HEK293 (cell line): ENCODE measurements at regions not wholly inside any gene's neighbourhood (a gene's known extent, or its start where the extent isn't known, plus 50 kb on each side); places are given as distances from the start of the nearest gene placed in this dataset.

Experiments used
- CTCF ChIA-PET: fragments of 350-600 bp; formaldehyde crosslinking; extraction: SDS; loops from one replicate; lab custom pipeline; 2021; ENCODE audit warnings: antibody characterized with exemption; lab: Yijun Ruan, JAX
- POLR2A ChIA-PET: fragments of 300-600 bp; formaldehyde crosslinking; extraction: SDS; loops from one replicate; lab custom pipeline; 2020; ENCODE audit warnings: antibody characterized with exemption, inconsistent platforms; lab: Yijun Ruan, JAX
- H3K27ac ChIP-seq: fragments of 200-500 bp; sonication (Bioruptor generic); 2 replicates; pipeline ENCODE4 v1.5.1; 2014; ENCODE audit warnings: low read depth, low read length, control low read depth, inconsistent platforms; ENCODE audit errors: extremely low read depth
- H3K36me3 ChIP-seq, 2 experiments: fragments of 200-500 bp in 1 of 2; sonication (Bioruptor generic) in 1 of 2; 1 replicate in 1 of 2; 2 replicates in 1 of 2; pipeline ENCODE4 v1.5.1; 2014 to 2017; ENCODE audit warnings: inconsistent platforms in 2 of 2, low read length in 2 of 2; ENCODE audit not compliant: control insufficient read depth in 2 of 2, insufficient read depth in 1 of 2
- H3K4me1 ChIP-seq: fragments of 200-500 bp; sonication (Bioruptor generic); 2 replicates; pipeline ENCODE4 v1.5.1; 2014; ENCODE audit warnings: mild to moderate bottlenecking, low read length, inconsistent platforms; ENCODE audit not compliant: control insufficient read depth, insufficient read depth
- H3K4me3 ChIP-seq: 2 replicates; pipeline ENCODE4 v1.5.1; 2011; ENCODE audit warnings: low read depth, mild to moderate bottlenecking, control low read depth, low read length, moderate library complexity
- H3K9me3 ChIP-seq: fragments of 200-500 bp; sonication (Bioruptor generic); 2 replicates; pipeline ENCODE4 v1.5.1; 2014; ENCODE audit warnings: low read depth, low read length, inconsistent platforms; ENCODE audit not compliant: control insufficient read depth, insufficient read depth
- FEZF1 ChIP-seq: fragments of 450-650 bp; formaldehyde crosslinking; IDR thresholded peaks from 2 replicates; pipeline ENCODE4 v1.5.1; 2016; ENCODE audit warnings: missing biosample characterization, missing genetic modification characterization
- GFI1B ChIP-seq: fragments of 450-650 bp; formaldehyde crosslinking; IDR thresholded peaks from 2 replicates; pipeline ENCODE4 v1.5.1; 2016; ENCODE audit warnings: missing biosample characterization, missing genetic modification characterization
- GLI4 ChIP-seq: fragments of 450-650 bp; formaldehyde crosslinking; IDR thresholded peaks from 2 replicates; pipeline ENCODE4 v1.5.1; 2016; ENCODE audit warnings: missing biosample characterization, missing genetic modification characterization
- IKZF3 ChIP-seq: fragments of 450-650 bp; IDR thresholded peaks from 2 replicates; pipeline ENCODE4 v1.5.0; 2018; ENCODE audit warnings: missing biosample characterization, mild to moderate bottlenecking, missing genetic modification characterization, moderate library complexity
- KLF10 ChIP-seq: fragments of 450-650 bp; IDR thresholded peaks from 2 replicates; pipeline ENCODE4 v1.5.1; 2018; ENCODE audit warnings: missing biosample characterization, mild to moderate bottlenecking, missing genetic modification characterization
- MEIS1 ChIP-seq: sonication (generic); formaldehyde crosslinking; IDR thresholded peaks from 2 replicates; pipeline ENCODE4 v1.8.1; 2022; ENCODE audit warnings: missing genetic modification reagents, mild to moderate bottlenecking, borderline replicate concordance
- SCRT1 ChIP-seq: fragments of 450-650 bp; formaldehyde crosslinking; IDR thresholded peaks from 2 replicates; pipeline ENCODE4 v1.5.1; 2016; ENCODE audit warnings: missing biosample characterization, missing genetic modification characterization, borderline replicate concordance
- YY1 ChIP-seq: fragments of 450-650 bp; formaldehyde crosslinking; IDR thresholded peaks from 2 replicates; pipeline ENCODE4 v1.5.1; 2018; ENCODE audit warnings: missing biosample characterization, missing genetic modification characterization
- YY2 ChIP-seq: fragments of 450-650 bp; formaldehyde crosslinking; IDR thresholded peaks from 2 replicates; pipeline ENCODE4 v1.5.1; 2016; ENCODE audit warnings: missing biosample characterization, missing genetic modification characterization
- ZBTB20 ChIP-seq: fragments of 450-650 bp; formaldehyde crosslinking; IDR thresholded peaks from 2 replicates; pipeline ENCODE4 v1.5.1; 2016; ENCODE audit warnings: missing biosample characterization, missing genetic modification characterization
- ZNF148 ChIP-seq: fragments of 450-650 bp; formaldehyde crosslinking; IDR thresholded peaks from 2 replicates; pipeline ENCODE4 v1.5.0; 2017; ENCODE audit warnings: missing biosample characterization, missing genetic modification characterization, borderline replicate concordance
- ZNF16 ChIP-seq: fragments of 450-650 bp; formaldehyde crosslinking; IDR thresholded peaks from 2 replicates; pipeline ENCODE4 v1.5.1; 2016; ENCODE audit warnings: low read depth, missing biosample characterization, missing genetic modification characterization
- ZNF2 ChIP-seq: fragments of 450-650 bp; formaldehyde crosslinking; IDR thresholded peaks from 2 replicates; pipeline ENCODE4 v1.5.1; 2016; ENCODE audit warnings: missing biosample characterization, missing genetic modification characterization
- ZNF214 ChIP-seq: fragments of 450-650 bp; formaldehyde crosslinking; IDR thresholded peaks from 2 replicates; pipeline ENCODE4 v1.5.1; 2017; ENCODE audit warnings: missing biosample characterization, mild to moderate bottlenecking, missing genetic modification characterization, borderline replicate concordance
- ZNF302 ChIP-seq: fragments of 450-650 bp; formaldehyde crosslinking; IDR thresholded peaks from 2 replicates; pipeline ENCODE4 v1.5.1; 2016; ENCODE audit warnings: missing biosample characterization, missing genetic modification characterization, low read depth
- ZNF324 ChIP-seq: fragments of 450-650 bp; formaldehyde crosslinking; IDR thresholded peaks from 2 replicates; pipeline ENCODE4 v1.5.1; 2016; ENCODE audit warnings: missing biosample characterization, missing genetic modification characterization
- ZNF335 ChIP-seq: fragments of 450-650 bp; formaldehyde crosslinking; conservative IDR thresholded peaks from 2 replicates; pipeline ENCODE4 v1.5.1; 2016; ENCODE audit warnings: missing biosample characterization, missing genetic modification characterization
- ZNF341 ChIP-seq: fragments of 450-650 bp; formaldehyde crosslinking; IDR thresholded peaks from 2 replicates; pipeline ENCODE4; 2016; ENCODE audit warnings: low read depth, missing biosample characterization, missing genetic modification characterization
- ZNF473 ChIP-seq: fragments of 450-650 bp; formaldehyde crosslinking; IDR thresholded peaks from 2 replicates; pipeline ENCODE4 v1.5.1; 2017; ENCODE audit warnings: missing biosample characterization, missing genetic modification characterization
- ZNF501 ChIP-seq: fragments of 450-650 bp; formaldehyde crosslinking; IDR thresholded peaks from 2 replicates; pipeline ENCODE4 v1.5.1; 2016; ENCODE audit warnings: missing biosample characterization, missing genetic modification characterization
- ZNF513 ChIP-seq: fragments of 450-650 bp; IDR thresholded peaks from 2 replicates; pipeline ENCODE4 v1.5.1; 2018; ENCODE audit warnings: missing biosample characterization, missing genetic modification characterization
- ZNF707 ChIP-seq: fragments of 450-650 bp; formaldehyde crosslinking; IDR thresholded peaks from 2 replicates; pipeline ENCODE4 v1.5.1; 2016; ENCODE audit warnings: missing biosample characterization, missing genetic modification characterization
- ZNF843 ChIP-seq: fragments of 450-650 bp; formaldehyde crosslinking; IDR thresholded peaks from 2 replicates; pipeline ENCODE4 v1.5.1; 2016; ENCODE audit warnings: missing biosample characterization, missing genetic modification characterization
- ZSCAN23 ChIP-seq: fragments of 450-650 bp; formaldehyde crosslinking; IDR thresholded peaks from 2 replicates; pipeline ENCODE4 v1.5.1; 2016; ENCODE audit warnings: missing biosample characterization, missing genetic modification characterization
- ZSCAN30 ChIP-seq: fragments of 450-650 bp; IDR thresholded peaks from 2 replicates; pipeline ENCODE4 v1.5.1; 2018; ENCODE audit warnings: missing biosample characterization, mild to moderate bottlenecking, missing genetic modification characterization, moderate library complexity

- TF ChIP-seq GFI1B (tag by site-specific recombination) = no peak
- TF ChIP-seq ZNF2 (tag by site-specific recombination) = no peak
- TF ChIP-seq ZSCAN30 (tag by site-specific recombination) = no peak
- no peak for TF ChIP-seq YY2 (tag by site-specific recombination)
- H3K36me3 ChIP-seq = no peaks in the 10 kb centered on the region
- no peak overlapping the region for H3K4me3 ChIP-seq
- no peaks in the 10 kb centered on the region for H3K4me1 ChIP-seq
- CTCF ChIA-PET = no interaction called here
- H3K27ac ChIP-seq = no peak overlapping the region
- no peaks in the 10 kb centered on the region for H3K9me3 ChIP-seq
- POLR2A ChIA-PET = no interaction called here
These were observed 96.8 kb downstream of the SNRPN start for GRCh38 chr15:25051399-25052154.

GRCh38 chr15:25052191-25052999 is 97.6 kb downstream of the SNRPN start:
- no peaks in the 10 kb centered on the region for H3K36me3 ChIP-seq
- no peak for TF ChIP-seq YY2 (tag by site-specific recombination)
- no peak for TF ChIP-seq KLF10 (tag by site-specific recombination)
- no peak for TF ChIP-seq ZNF214 (tag by site-specific recombination)
- no peak for TF ChIP-seq ZSCAN23 (tag by site-specific recombination)
- TF ChIP-seq ZNF335 (tag by site-specific recombination) = no peak
- no peak for TF ChIP-seq YY1
- TF ChIP-seq ZNF341 (tag by site-specific recombination) = no peak
- TF ChIP-seq ZNF16 (tag by site-specific recombination) = no peak
- no peak for TF ChIP-seq GLI4 (tag by site-specific recombination)
- TF ChIP-seq FEZF1 (tag by site-specific recombination) = no peak
- no peaks in the 10 kb centered on the region for H3K9me3 ChIP-seq
- CTCF ChIA-PET = no interaction called here
- no peak overlapping the region for H3K27ac ChIP-seq
- H3K4me3 ChIP-seq = no peak overlapping the region
- H3K4me1 ChIP-seq = no peaks in the 10 kb centered on the region
- POLR2A ChIA-PET = no interaction called here

- no peaks in the 10 kb centered on the region for H3K36me3 ChIP-seq
- ChIA-PET CTCF (no interaction called here), POLR2A (no interaction called here)
- H3K9me3 ChIP-seq = no peaks in the 10 kb centered on the region
- no peak overlapping the region for H3K4me3 ChIP-seq
- H3K27ac ChIP-seq = no peak overlapping the region
- no peaks in the 10 kb centered on the region for H3K4me1 ChIP-seq
- TF ChIP-seq ZNF473 (no peak), ZNF843 (tag by site-specific recombination) (no peak), ZNF148 (tag by site-specific recombination) (no peak), ZNF501 (tag by site-specific recombination) (no peak), MEIS1 (CRISPR knock-in tag) (no peak), ZNF302 (tag by site-specific recombination) (no peak), ZNF707 (tag by site-specific recombination) (no peak), SCRT1 (tag by site-specific recombination) (no peak), IKZF3 (tag by site-specific recombination) (no peak), ZNF513 (no peak), ZNF324 (tag by site-specific recombination) (no peak), ZBTB20 (no peak)
These were observed 98.4 kb downstream of the SNRPN start for GRCh38 chr15:25053000-25053815.
